SIG-M5 treated with dmso at 0.1 percent for 504 hours (cell line): ENCODE measurements at regions not wholly inside any gene's neighbourhood (a gene's known extent, or its start where the extent isn't known, plus 50 kb on each side); places are given as distances from the start of the nearest gene placed in this dataset.
A peak's percentile ranks its signal among the peaks of the same experiment; 100 is the strongest.

Source experiments
- DNase-seq: peaks from one replicate; lab custom pipeline; 2025; ENCODE audit not compliant: unreplicated experiment; lab: John Stamatoyannopoulos, UW

DNA sequence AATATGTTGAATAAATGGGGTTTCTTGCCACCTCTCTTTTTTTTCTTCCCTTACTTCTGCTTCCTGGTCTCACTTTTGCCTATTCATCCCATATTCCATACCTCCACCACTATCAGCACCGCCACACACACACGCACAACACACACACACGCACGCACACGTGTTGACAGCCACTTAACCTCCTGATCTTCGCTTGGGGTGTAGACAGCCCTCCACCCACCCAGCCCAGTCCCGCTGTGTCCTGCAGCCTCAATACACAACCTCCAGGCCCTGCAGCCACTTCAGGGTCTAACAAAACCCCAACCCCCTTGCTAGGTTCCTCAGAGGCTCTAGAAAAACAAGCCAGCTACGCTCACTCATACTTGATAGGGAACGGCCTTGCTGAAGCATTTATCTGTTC, 72.3 kb downstream of the LINC00237 start:
- DNase-seq = no peak

DNA sequence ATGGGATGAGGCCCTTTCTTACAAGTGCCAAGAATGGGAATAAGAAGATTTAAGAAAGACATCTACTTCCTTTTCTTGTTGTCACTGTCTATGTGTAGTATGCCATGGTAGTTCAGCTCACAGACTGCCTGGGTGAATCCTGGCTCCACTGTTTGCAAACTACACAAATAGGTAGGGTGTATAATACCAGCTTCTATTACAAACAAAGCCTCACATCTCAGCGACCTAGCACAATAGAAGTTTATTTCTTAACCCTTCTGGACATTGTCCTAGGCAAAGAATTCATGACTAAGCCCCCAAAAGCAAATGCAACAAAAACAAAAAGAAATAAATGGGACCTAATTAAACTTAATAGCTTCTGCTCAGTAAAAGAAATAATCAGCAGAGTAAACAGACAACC, 74.5 kb downstream of the LINC00237 start:
- DNase-seq = no peak

DNA sequence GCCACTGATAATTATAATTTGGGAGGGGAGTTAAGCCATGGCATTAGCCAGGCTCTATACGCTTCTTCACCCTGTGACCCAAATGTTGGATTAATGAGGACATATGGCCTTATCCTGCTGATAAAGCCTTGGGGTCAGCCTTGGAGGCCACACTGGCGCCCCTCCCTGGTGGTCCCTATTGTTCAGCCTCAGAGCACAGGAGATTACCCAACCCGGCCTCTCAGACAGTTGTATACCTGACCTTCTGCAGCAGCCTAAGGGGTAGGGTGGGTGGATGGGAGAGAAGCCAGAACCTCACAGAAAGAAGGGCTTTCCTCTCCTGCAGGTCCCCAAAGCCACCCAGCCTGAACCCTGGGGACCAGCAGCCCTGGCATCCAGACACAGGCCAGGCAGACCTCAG, 76.8 kb downstream of the LINC00237 start:
- no peak for DNase-seq

DNA sequence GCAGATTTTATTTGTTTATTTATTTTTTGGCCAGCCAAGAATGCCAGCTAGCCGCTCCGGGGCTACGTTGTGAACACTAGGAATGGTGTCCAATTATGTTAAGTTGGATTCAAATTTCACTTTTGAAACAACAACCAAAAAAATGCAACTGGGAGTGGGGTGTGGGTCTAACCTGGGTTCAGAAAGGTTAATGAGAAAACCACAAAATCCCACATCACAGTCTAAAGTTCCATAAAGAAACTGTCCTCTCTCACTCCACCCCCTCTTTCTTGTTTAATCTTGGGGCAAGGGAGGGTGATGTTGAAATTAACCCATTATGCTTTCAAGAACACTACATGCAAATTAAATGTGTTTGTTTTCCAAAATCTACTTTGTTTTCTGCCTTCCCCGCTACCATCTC, 77.2 kb downstream of the LINC00237 start:
- no peak for DNase-seq

DNA sequence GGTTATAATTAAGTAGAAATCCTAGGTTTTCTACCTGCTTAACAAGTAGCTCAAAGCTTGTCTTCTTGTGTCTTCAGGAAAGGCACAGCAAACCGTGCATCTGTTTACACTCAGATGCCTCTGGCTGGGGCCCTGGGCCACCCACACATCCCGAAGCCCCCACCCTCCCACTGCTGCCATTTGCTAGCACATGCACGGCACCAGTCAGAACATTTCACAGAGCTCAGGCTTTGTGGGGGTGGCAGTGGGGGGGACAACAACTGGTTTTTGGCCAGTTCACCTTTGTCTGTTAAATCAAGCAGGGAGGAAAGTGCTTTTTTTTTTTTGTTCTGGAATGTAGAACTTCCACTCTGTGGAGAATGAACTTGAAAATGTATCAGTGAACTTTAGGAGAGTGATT, 77.7 kb downstream of the LINC00237 start:
- DNase-seq = no peak

DNA sequence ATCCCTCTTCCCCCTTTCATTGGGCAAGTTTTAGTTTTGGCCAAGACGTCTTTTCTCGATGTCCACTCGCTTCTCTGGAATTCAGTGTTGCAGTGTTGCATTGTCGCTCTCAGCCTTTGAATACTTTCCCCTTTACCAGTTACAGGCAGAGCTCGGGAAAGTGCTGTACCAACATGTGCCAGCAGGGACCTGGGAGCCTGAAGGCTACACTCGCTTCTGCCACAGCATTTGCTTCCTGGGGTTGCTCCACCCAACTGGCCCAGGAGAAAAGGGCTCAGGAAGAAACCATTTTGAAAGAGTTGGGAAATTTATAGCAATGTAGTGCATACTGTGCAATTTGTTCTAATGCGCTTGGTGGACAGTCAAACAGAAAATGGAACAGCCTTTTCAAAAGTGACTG, 78.6 kb downstream of the LINC00237 start:
- DNase-seq = peak; percentile 41

DNA sequence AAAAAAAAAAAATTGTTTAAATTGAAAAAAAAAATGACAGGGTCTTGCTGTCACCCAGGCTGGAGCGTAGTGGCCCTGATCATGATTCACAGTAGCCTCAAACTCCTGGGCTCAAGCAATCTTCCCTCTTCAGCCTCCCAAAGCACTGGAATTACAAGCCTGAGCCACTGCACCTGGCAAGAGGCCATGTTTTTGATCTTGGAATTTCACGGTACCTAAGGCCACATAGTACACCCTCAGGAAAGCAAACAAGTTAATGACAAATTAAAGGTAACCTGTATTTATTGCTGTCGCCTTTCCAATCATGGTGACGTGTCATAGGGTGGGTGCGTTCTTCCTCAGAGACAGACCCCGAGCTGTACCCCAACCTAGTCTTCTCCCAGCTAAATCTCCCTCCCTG, 79.2 kb downstream of the LINC00237 start:
- no peak for DNase-seq

DNA sequence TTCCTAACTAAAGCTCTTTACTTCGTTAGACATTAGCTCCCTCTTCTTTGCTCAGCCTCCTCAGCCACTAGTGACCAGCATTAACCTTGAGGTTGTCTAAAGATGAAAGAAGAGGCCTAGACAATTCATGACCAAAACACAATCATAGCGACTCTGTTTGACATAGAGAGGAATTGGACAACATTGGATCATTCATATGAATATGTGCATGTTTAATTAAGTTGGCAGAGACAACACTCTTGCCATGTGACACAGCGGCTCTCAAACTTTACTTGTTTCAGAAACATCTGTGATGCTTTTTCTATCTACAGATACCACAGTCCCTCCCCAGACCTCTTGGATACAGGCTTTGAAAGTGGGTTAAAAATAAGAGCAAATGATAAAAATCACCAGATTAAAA, 81.7 kb downstream of the LINC00237 start:
- DNase-seq = no peak

DNA sequence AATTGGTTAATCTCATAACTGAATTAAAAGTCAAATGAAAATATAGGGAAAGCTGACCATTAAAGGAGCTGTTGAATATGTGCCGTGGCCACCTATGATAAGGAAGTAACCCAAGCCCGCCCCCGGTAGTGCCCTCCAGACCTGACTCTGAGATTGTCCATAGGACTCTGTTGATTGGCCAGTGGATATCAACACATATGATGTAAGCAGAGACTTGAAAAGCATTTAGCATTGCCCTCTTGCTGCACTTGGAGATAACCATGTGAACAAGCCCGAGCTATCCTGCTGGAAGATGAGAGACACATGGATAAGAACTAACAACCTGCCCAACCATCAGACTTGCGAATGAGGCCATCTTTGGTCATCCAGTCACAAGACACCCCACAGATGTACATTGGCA, 83.2 kb downstream of the LINC00237 start:
- DNase-seq = no peak

DNA sequence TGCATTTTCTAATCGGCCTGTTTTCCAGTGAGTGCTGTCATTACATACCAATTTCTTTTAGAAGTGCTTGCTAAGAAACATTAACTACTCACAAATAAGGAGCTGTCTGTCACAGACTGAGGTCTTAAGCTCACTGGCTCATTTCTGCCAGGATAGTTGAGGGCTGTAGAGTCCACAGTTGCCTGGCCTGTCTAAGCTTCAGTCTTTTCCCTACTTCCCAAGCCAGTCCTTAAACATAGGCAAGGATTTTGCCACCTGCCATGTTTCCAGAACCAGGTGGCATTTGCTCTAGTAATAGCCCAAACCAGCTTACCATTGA, 84.7 kb downstream of the LINC00237 start:
- DNase-seq = no peak

DNA sequence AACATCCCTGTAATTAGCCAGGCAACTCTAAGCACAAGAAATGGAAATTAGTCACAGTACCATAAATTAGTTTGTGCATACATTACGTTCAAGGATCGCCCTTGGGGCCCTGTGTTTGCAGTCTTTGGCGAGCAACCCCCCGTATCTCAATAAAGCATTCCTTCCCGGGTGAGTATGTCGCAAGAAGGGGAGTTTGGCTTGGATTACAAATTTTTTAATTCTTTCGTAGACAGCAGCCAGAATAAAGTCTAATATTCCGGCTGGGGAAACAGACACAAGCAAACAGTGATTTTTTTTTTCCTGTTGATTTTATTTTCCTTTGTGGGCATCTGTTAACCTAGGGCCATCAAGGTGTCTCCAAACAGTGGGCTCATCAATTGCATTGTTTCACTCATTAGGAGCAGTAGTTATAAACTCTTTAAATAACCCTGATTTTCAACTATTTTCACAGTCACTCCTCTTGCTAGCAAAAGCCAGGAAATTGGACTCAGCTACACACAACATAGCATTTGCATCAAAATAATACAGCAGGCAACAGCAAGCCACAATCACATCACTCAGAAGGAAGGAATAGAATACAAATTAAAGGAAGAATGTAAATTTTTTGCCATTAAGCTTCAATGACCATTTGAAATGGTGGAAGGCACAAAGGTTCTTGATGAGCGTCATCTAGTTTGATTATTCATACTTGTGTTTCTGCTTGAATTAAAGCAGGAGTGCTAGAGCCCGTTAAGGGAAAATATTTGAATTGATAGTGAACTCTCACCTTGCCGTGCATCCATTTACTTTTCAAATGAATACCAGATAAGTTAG, 85.3 kb downstream of the LINC00237 start:
- no peak for DNase-seq

DNA sequence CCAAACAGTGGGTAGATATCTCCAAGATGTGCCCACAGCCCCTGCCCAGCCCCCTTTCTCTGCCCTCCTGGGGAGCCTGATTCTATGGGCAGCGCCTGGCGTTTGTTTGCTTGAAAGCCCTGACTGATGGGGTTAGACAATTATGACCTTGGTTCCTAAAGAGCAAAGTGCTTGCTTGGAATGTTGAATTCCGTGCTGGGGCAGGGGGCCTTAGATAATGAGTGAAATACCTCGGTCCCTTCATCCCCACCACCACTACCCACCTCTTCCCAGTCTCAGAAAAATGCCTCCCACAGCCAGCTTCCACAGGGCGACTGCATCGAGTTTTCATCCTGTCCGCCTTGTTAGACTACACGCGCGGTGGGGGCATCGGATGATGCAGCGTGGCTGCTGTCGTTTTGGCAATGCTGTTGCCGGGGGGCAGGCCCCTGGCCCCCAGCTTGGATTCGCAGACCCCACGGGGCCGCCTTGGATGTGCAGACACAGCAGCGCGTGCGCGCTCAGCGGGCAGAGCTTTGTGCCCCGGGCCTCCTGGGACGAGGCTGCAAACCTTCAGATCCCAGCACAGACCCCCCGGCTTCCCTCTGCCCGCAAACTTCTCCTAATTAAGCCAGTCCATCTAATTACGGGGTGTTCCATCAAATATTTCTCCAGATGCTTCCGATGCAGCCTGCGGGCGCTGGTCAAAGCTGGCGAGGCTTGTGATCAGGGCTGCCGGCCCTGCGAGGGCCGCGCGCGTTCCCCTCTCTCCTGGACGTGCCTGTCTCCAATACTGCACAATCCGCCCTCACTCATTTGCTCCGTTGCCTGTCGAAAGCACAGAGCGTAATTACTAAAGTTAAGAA, 86.1 kb downstream of the LINC00237 start:
- DNase-seq = no peak

DNA sequence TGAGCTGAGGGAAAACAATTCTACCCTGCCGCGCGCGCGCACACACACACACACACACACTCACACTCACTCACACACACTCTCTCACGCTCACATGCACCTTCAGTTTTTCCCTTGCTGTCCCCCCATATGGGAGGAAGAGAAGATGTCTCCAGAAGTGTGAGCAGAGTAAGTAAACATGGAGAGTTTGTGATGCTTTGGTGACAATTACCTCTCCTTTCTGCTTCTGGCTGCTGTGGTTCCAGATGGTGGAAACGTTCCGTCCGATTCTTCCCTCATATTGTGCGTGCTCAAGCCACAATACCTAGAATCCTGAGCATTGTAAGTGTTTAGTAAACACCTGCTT, 86.7 kb downstream of the LINC00237 start:
- DNase-seq = no peak

DNA sequence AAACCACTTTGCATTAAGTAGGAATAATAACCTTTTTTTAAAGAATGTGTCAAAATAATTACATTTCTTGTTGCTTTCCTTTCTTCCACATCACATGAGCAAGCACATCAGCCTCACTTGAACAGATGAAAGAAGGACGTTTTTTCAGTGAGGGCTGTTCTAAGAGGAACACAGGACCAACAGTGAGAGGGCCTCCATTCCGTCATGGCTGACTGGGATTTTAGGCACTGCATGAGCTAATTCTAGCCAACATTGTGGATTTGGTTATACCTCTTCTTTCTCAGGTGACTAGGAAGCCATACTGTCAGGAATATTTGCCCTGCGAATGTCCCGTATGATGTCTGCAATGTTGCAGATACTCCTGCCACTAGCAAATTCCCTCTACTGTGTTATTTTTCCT, 87.6 kb downstream of the LINC00237 start:
- DNase-seq = no peak

DNA sequence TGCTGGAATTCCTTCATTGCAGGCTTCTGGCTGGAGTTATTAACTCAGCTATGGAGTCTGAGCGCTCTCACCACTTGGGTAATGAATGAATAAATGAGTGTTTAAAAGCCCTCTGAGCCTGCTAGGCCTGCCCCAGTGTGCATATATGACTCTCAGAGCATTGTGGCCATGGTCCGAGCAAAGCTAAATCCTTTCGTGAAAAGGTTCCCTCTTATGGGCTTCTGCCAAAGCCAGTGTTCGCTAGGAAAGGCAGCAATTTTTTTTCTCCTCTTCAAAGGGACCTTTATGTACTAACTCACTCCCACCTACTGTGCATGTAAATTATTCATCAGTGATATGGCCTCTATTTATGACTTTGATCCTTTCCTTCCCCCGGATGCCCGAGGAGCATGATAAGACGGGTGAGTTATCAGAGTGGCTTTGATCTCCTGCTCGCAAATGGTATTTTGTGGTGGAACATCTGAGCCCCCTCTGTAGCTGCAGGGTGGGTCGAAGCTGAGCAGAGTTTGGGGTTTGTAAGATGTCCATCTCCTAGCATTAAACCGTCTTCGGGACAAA, 88.6 kb downstream of the LINC00237 start:
- DNase-seq = no peak

DNA sequence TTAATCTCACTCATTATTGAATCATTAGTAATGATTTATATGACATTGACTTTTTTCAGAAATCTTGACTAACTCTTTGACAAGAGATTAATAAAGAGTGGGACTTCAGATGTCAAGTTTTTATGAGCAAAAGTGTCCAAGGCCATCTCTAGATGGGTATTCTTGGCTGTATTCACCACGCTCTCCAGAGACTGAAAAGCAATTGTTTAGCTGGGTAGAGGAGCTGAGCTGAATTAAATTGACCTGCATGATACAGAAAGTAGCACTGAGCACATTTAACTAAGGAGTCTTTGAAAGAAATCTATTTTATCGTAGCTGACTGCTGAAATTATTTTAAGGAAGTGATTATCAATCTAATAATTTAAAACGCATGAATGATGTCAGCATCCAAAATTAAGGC, 89.4 kb downstream of the LINC00237 start:
- DNase-seq = no peak

DNA sequence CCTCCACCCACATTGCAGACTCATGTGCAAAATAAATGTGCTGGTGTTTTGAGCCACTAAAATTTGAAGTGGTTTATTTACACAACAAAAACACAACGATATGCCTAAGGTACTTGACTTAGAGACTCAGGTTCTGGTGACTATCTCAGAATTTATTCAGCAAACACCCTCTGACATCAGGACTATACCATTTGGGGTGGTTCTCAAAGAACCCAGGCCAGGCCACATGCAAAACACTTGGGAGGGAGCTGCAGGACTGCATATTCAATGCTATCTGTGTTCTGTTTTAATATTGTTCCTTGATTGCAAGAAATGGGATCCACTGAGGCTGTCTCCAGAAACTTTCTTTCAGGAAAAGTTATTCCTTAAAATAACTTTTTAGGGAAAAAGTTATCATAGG, 91.6 kb downstream of the LINC00237 start:
- DNase-seq = no peak

DNA sequence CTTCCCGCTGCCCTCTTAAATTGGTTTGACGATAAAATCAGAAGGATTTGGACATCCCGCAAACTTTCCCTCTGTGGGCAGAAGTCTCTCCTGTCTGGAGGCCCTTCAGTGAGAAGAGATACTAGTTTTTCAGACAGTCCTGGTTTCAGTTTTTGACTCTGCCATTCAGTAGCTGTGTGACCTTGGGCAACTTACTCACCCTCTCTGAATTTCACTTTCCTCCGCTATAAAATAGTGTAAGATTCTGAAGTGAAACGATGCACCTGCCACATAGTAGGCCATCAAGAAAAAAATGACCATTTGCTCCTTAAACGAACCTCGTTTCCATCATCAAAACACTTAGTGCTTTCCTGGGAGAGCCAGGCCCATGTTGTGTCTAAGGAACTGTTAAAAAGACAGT, 97.2 kb downstream of the LINC00237 start:
- no peak for DNase-seq

DNA sequence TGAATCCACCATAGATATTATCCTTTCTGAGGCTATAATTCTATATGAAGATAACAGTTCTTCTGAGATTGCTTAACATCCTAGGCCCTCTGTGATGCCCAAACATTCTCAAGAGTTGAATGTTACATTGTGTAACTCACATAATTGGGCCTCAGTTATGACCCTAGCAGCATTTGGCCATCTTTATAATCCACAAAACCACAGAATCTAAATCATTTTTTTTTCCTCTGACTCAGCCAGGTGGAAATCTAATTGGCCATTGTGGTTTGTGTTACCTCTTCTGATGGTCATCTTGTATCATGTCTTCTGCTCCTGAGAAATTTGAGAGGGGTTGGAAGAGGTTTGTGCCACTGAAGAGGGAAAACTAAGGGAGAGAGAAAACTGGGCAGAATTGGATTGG, 99.5 kb downstream of the LINC00237 start:
- no peak for DNase-seq

DNA sequence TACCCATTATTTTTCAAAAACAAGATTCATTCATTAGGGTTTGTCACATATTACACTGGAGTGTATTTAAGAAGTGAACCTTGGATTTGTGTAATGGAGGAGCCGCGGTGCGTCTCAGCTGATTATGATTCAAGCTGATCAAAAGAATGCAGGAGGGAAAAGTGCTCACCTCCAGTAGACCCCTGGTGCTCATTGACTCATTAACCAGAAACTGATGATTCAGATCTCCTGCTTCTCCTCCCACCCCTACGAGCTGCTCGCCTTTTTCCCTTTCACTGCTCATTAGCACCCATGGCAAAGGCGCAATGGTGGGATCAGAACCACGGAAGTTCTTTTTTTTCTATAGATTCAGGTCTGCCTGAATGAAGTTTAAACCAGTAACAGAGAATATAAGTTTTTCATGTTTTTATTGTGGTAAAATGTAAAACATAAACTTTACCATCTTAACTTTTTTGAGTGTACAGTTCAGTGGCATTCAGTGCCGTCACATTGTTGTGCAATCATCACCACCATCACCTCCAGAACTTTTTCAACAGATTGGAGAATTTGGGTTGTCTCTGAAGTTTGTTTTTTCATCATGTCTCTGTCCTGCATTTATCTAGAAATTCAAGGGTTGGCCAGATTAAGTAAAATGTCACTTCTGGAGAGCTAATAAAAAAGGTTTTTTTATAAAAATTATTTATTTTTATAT, 101.6 kb downstream of the LINC00237 start:
- no peak for DNase-seq

DNA sequence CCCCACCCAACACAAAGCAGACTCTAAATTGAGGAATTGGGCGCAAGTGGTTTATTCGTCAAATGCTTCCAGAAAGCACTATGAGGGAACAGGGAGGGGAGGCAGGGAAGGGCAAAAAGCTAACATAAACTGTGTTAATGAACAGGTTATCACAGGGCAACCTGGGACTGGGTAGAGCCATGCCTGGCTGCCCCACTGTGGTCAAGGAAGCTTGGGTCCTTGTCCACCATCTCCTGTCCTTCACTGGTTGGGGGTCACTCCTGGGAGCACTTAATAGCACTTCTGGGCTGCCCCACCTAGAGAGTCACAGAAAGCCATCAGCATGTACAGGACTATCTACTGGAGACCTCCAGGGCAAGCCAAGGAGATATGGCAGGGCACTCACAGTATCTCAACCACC, 102.3 kb downstream of the LINC00237 start:
- DNase-seq = no peak

DNA sequence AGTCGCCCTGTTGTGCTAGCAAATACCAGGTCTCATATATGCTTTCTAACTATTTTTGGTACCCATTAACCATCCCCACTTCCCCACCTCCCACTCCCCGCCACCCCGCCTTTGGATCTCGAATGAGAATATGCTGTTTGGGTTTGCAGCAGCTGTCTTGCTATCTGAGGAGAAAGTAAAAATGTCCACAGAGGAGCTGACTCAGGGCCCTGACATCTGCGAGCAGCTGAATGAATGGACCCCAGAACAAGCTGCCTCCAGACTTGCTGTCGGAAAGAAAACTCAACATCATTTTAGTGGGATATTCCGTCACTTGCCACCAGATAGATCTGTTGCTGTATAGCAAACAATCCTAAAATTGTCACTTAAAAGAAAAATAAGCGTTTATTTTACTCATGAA, 103.7 kb downstream of the LINC00237 start:
- no peak for DNase-seq
